K562 (cell line): ENCODE measurements at regions not wholly inside any gene's neighbourhood (a gene's known extent, or its start where the extent isn't known, plus 50 kb on each side); places are given as distances from the start of the nearest gene placed in this dataset.

Source experiments
- ATAC-seq: fragments of 200-7000 bp; cut with Tn5 transposase; 3 replicates; pipeline ENCODE4 v1.9.1; 2020; ENCODE audit warnings: moderate library complexity
- BruUV-seq: library from RNA; stranded (reverse); fragments of 400-500 nt; replicated peaks from 2 replicates; lab custom pipeline; 2021; lab: Mats Ljungman, UMichigan
- CTCF ChIA-PET: fragments of 300-600 bp; formaldehyde crosslinking; extraction: SDS; loops from one replicate; lab custom pipeline; 2021; ENCODE audit warnings: low intra/inter-chr PET ratio; lab: Yijun Ruan, JAX
- POLR2A ChIA-PET: fragments of 300-600, 350-650 bp; sonication (Branson Sonifier 250); formaldehyde crosslinking; extraction: SDS; loops from one replicate; lab custom pipeline; 2021; ENCODE audit warnings: antibody characterized with exemption, inconsistent platforms; lab: Yijun Ruan, JAX
- DNase-seq, 4 experiments: peaks; one replicate each; pipeline versions ENCODE4 v3.0.0 to v3.0.0-alpha.2; 2011 to 2018; ENCODE audit warnings: low spot score in 3 of 4, mixed read lengths in 3 of 4; ENCODE audit errors: extremely low read depth in 1 of 4
- FAIRE-seq: peaks from 2 replicates; lab custom pipeline; 2011; peaks lifted over from hg19 to GRCh38; lab: Jason Lieb, UNC
- H2AFZ ChIP-seq: 2 replicates; pipeline ENCODE4 v1.6.0; 2011; ENCODE audit warnings: low read depth, low read length, control low read depth, inconsistent platforms
- H3K27ac ChIP-seq: fragments of 200-600 bp; 3 replicates; pipeline ENCODE4 v1.8.0; 2011; ENCODE audit warnings: low read depth, mild to moderate bottlenecking, control low read depth, inconsistent platforms, low read length, moderate library complexity, mixed read lengths; ENCODE audit errors: extremely low read depth
- H3K27me3 ChIP-seq, 2 experiments: fragments of 300-600 bp in 1 of 2; 2 replicates in 1 of 2; 3 replicates in 1 of 2; pipeline versions ENCODE4 v1.6.0 to v1.8.0; 2011; ENCODE audit warnings: inconsistent platforms in 2 of 2, low read length in 2 of 2, mild to moderate bottlenecking in 1 of 2, mixed read lengths in 1 of 2, moderate library complexity in 1 of 2; ENCODE audit not compliant: control insufficient read depth in 2 of 2, insufficient read depth in 2 of 2
- H3K36me3 ChIP-seq: fragments of 300-600 bp; 3 replicates; pipeline ENCODE4 v1.8.0; 2011; ENCODE audit warnings: mild to moderate bottlenecking, low read length, inconsistent platforms; ENCODE audit not compliant: control insufficient read depth, insufficient read depth
- H3K4me1 ChIP-seq, 2 experiments: fragments of 200-600 bp in 1 of 2; replicated peaks in 1 of 2; 2 replicates in 1 of 2; 3 replicates in 1 of 2; pipeline versions ENCODE4 v1.5.1 to v1.8.0; 2011; ENCODE audit warnings: inconsistent platforms in 2 of 2, low read length in 2 of 2, mild to moderate bottlenecking in 1 of 2, mixed read lengths in 1 of 2, moderate library complexity in 1 of 2; ENCODE audit not compliant: control insufficient read depth in 2 of 2, insufficient read depth in 2 of 2
- H3K4me2 ChIP-seq: 2 replicates; pipeline ENCODE4 v1.6.1; 2011; ENCODE audit warnings: low read length, control low read depth, inconsistent platforms, mixed read lengths; ENCODE audit not compliant: insufficient read depth
- H3K4me3 ChIP-seq: fragments of 200-600 bp; sonication (generic), shearing (Covaris generic); 2 replicates; pipeline ENCODE4 v1.5.1; 2016; ENCODE audit warnings: control low read depth, inconsistent platforms
- H3K79me2 ChIP-seq: fragments of 200-600 bp; 3 replicates; pipeline ENCODE4 v1.8.0; 2011; ENCODE audit warnings: low read length, inconsistent platforms; ENCODE audit not compliant: control insufficient read depth, insufficient read depth
- H3K9ac ChIP-seq, 2 experiments: 2 replicates each; pipeline versions ENCODE4 v1.6.0 to v1.6.1; 2011; ENCODE audit warnings: low read depth in 2 of 2, low read length in 2 of 2, control low read depth in 1 of 2, inconsistent platforms in 1 of 2, mild to moderate bottlenecking in 1 of 2, mixed read lengths in 1 of 2; ENCODE audit not compliant: insufficient read depth in 1 of 2
- H3K9me1 ChIP-seq: one replicate; pipeline ENCODE4 v1.6.0; 2011; ENCODE audit warnings: inconsistent platforms, mild to moderate bottlenecking, low read length, moderate library complexity; ENCODE audit not compliant: control insufficient read depth, insufficient read depth
- H3K9me3 ChIP-seq: replicated peaks from 2 replicates; pipeline ENCODE4 v1.5.1; 2011; ENCODE audit warnings: low read depth, low read length, inconsistent platforms; ENCODE audit not compliant: control insufficient read depth, insufficient read depth
- H4K20me1 ChIP-seq: replicated peaks from 2 replicates; pipeline ENCODE4 v1.6.1; 2011; ENCODE audit warnings: low read length, inconsistent platforms, mixed read lengths; ENCODE audit not compliant: control insufficient read depth, insufficient read depth
- AFF1 ChIP-seq, 2 experiments: fragments of 450-650 bp; IDR thresholded peaks; 2 replicates each; pipeline ENCODE4 v1.6.1; 2018; ENCODE audit warnings: mild to moderate bottlenecking in 2 of 2, low read depth in 1 of 2; ENCODE audit not compliant: partially characterized antibody in 2 of 2
- CBX1 ChIP-seq: sonication (generic); IDR thresholded peaks from 2 replicates; pipeline ENCODE4 v1.6.1; 2016; ENCODE audit warnings: antibody characterized with exemption, low read depth, mild to moderate bottlenecking
- MTA2 ChIP-seq: fragments of 450-650 bp; IDR thresholded peaks from 2 replicates; pipeline ENCODE4 v1.6.1; 2016; ENCODE audit warnings: low read depth
- NR0B1 ChIP-seq: fragments of 450-650 bp; IDR thresholded peaks from one replicate; pipeline ENCODE4 v1.6.1; 2018; ENCODE audit warnings: mild to moderate bottlenecking, moderate library complexity; ENCODE audit not compliant: partially characterized antibody
- PML ChIP-seq: IDR thresholded peaks from 2 replicates; pipeline ENCODE4 v1.6.1; 2012; ENCODE audit warnings: low read length, inconsistent platforms
- RBM22 ChIP-seq: fragments of 200-400 bp; formaldehyde crosslinking; IDR thresholded peaks from 2 replicates; pipeline ENCODE4 v1.6.1; 2018; ENCODE audit warnings: low read length, low read depth; ENCODE audit not compliant: poor library complexity, severe bottlenecking
- TARDBP ChIP-seq: fragments of 450-650 bp; IDR thresholded peaks from 2 replicates; pipeline ENCODE4 v1.6.1; 2016
- ZFP30 ChIP-seq: fragments of 250-450 bp; sonication (Bioruptor Pico); IDR thresholded peaks from 2 replicates; pipeline ENCODE4 v1.8.0; 2022; ENCODE audit warnings: moderate library complexity, mild to moderate bottlenecking, inconsistent platforms, borderline replicate concordance
- ZNF133 ChIP-seq: fragments of 250-450 bp; sonication (Bioruptor Pico); IDR thresholded peaks from 2 replicates; pipeline ENCODE4 v1.4.0; 2020; ENCODE audit warnings: mild to moderate bottlenecking
- ZNF197 ChIP-seq: fragments of 200-800 bp; sonication (Bioruptor generic); IDR thresholded peaks from 2 replicates; pipeline ENCODE4 v1.6.1; 2016; ENCODE audit warnings: low read depth, missing genetic modification characterization, missing compliant biosample characterization
- WGBS: fragments of 100-300 bp; shearing (Covaris generic); methylation state at CpG from one replicate; pipeline ENCODE4 v1.1.6; 2016; ENCODE audit warnings: low coverage, mixed read lengths; ENCODE audit not compliant: insufficient coverage; ENCODE audit errors: missing lambda C conversion rate; 5-methylcytosine and 5-hydroxymethylcytosine counted together
- in situ Hi-C: fragments of 300-500 bp; cut with MboI; formaldehyde crosslinking; loops from 4 replicates; pipeline ENCODE4 v1.15.0; 2018; ENCODE audit warnings: inconsistent platforms, mixed read lengths
- intact Hi-C: fragments of 100-400 bp; cut with micrococcal nuclease; formaldehyde crosslinking; loops from 2 replicates; pipeline ENCODE4 v1.14.2; 2022

GRCh38 chr21:35609263-35609662 is 451.1 kb downstream of the SETD4 start:
- no peak for TF ChIP-seq MTA2
- TF ChIP-seq TARDBP = no peak
- no peak for TF ChIP-seq NR0B1
- no peak for TF ChIP-seq ZNF197 (CRISPR knock-in tag)
- TF ChIP-seq ZNF133 (CRISPR knock-in tag) = no peak
- TF ChIP-seq ZFP30 (CRISPR knock-in tag) = no peak
- TF ChIP-seq AFF1 (IDR thresholded peaks at IDR 0.05; ENCODE audit: low read depth in 1 of 2, partially characterized antibody in 2 of 2) = no peak
- no peak for TF ChIP-seq CBX1
- no peak for TF ChIP-seq RBM22
- TF ChIP-seq PML = no peak
- TF ChIP-seq, all 486 proteins: peak for 0
- H3K36me3 ChIP-seq = no peaks in the 10 kb centered on the region
- ChIA-PET POLR2A (interaction anchor here (0.8 kb wide), 1 partner anchor 61 kb away, joined by 3 read pairs; no protein-coding TSS in a partner anchor), CTCF (no interaction called here)
- H3K9me3 ChIP-seq = no peaks in the 10 kb centered on the region
- H3K27ac ChIP-seq = no peak overlapping the region
- FAIRE-seq = no peak
- 3% methylated on average over 4 of the region's 4 CpGs for WGBS
- no peaks in the 10 kb centered on the region for H3K9me1 ChIP-seq
- DNase-seq = no peak
- peaks cover 2 to 10% of the 10 kb centered on the region in 2 experiments; a peak in 3 of 5 replicates for H3K27me3 ChIP-seq
- no peaks in the 10 kb centered on the region for H3K79me2 ChIP-seq
- no peak overlapping the region for H3K9ac ChIP-seq
- no peak overlapping the region for H2AFZ ChIP-seq
- no peak for ATAC-seq
- in situ Hi-C loops = no loop called here
- H3K4me2 ChIP-seq = no peak overlapping the region
- H3K4me3 ChIP-seq = no peak overlapping the region
- no peaks in the 10 kb centered on the region for H4K20me1 ChIP-seq
- no TSS peak for BruUV-seq
- intact Hi-C loops = loop anchor here (10.0 kb wide), 1 partner anchor 164 kb away; no protein-coding TSS in a partner anchor
- peaks cover 0 to 4% of the 10 kb centered on the region in 2 experiments; a peak in 3 of 5 replicates for H3K4me1 ChIP-seq
